A673 (cell line): ENCODE measurements at regions not wholly inside any gene's neighbourhood (a gene's known extent, or its start where the extent isn't known, plus 50 kb on each side); places are given as distances from the start of the nearest gene placed in this dataset.
"Not testable (repeated sequence)": the region's sequence is repeated elsewhere in the genome, so short reads cannot be mapped to it uniquely, and the experiment has no call there.

Source experiments
- BruUV-seq: library from RNA; stranded (reverse); fragments of 400-500 nt; replicated peaks from 2 replicates; lab custom pipeline; 2021; lab: Mats Ljungman, UMichigan
- CTCF ChIA-PET: fragments of 300-600 bp; sonication (Branson Sonifier 250); formaldehyde crosslinking; loops from one replicate; lab custom pipeline; 2022; ENCODE audit warnings: antibody characterized with exemption; lab: Charles Lee
- POLR2A ChIA-PET: fragments of 300-600 bp; sonication (Branson Sonifier 250); formaldehyde crosslinking; loops from one replicate; lab custom pipeline; 2022; ENCODE audit warnings: antibody characterized with exemption; ENCODE audit not compliant: low non-redundant PET; lab: Charles Lee
- DNase-seq: peaks from one replicate; pipeline ENCODE4 v3.0.0-alpha.2; 2015; ENCODE audit warnings: low spot score
- H3K27ac ChIP-seq: fragments of 200-600 bp; sonication (generic); 2 replicates; pipeline ENCODE4 v1.5.1; 2016; ENCODE audit warnings: mixed run types, low read depth, mild to moderate bottlenecking, mixed read lengths, antibody characterized with exemption, low read length; ENCODE audit not compliant: poor library complexity, severe bottlenecking
- H3K27me3 ChIP-seq: fragments of 200-600 bp; sonication (generic); replicated peaks from 2 replicates; pipeline ENCODE4 v1.6.1; 2017; ENCODE audit warnings: mixed run types, low read depth, mild to moderate bottlenecking, mixed read lengths, antibody characterized with exemption, low read length; ENCODE audit not compliant: insufficient read depth, poor library complexity
- H3K36me3 ChIP-seq: fragments of 200-600 bp; sonication (generic); 2 replicates; pipeline ENCODE4 v1.6.1; 2016; ENCODE audit warnings: mixed run types, mild to moderate bottlenecking, mixed read lengths, antibody characterized with exemption, low read length; ENCODE audit not compliant: insufficient read depth, poor library complexity, severe bottlenecking
- H3K4me1 ChIP-seq: fragments of 200-600 bp; sonication (generic); 2 replicates; pipeline ENCODE4 v1.6.1; 2017; ENCODE audit warnings: mixed run types, mild to moderate bottlenecking, mixed read lengths, antibody characterized with exemption, low read length; ENCODE audit not compliant: insufficient read depth, poor library complexity, severe bottlenecking
- H3K4me3 ChIP-seq: fragments of 200-600 bp; sonication (generic); 2 replicates; pipeline ENCODE4 v1.5.1; 2016; ENCODE audit warnings: low read depth, mixed run types, mild to moderate bottlenecking, mixed read lengths, low read length; ENCODE audit not compliant: poor library complexity, severe bottlenecking
- H3K9me3 ChIP-seq: fragments of 200-600 bp; sonication (generic); 2 replicates; pipeline ENCODE4 v1.6.1; 2016; ENCODE audit warnings: mixed run types, low read depth, mild to moderate bottlenecking, mixed read lengths, antibody characterized with exemption, low read length; ENCODE audit not compliant: poor library complexity, severe bottlenecking
- intact Hi-C: fragments of 100-400 bp; cut with micrococcal nuclease; formaldehyde crosslinking; loops from one replicate; pipeline ENCODE4 v1.10.0; 2022; ENCODE audit not compliant: unreplicated experiment

GRCh38 chr1:146292940-146293936, 64.4 kb upstream of the NOTCH2NLA start:
- BruUV-seq, H3K27ac ChIP-seq, intact Hi-C loops, H3K27me3 ChIP-seq, H3K36me3 ChIP-seq, CTCF ChIA-PET, H3K4me1 ChIP-seq, H3K9me3 ChIP-seq, H3K4me3 ChIP-seq, POLR2A ChIA-PET, DNase-seq: not testable (repeated sequence)

- H3K4me3 ChIP-seq, H3K4me1 ChIP-seq, POLR2A ChIA-PET, H3K9me3 ChIP-seq, H3K27me3 ChIP-seq, DNase-seq, CTCF ChIA-PET, BruUV-seq, H3K36me3 ChIP-seq, H3K27ac ChIP-seq, intact Hi-C loops: not testable (repeated sequence)
Observed at GRCh38 chr1:146292424-146292823, 63.6 kb upstream of the NOTCH2NLA start.

- DNase-seq, H3K4me3 ChIP-seq, H3K4me1 ChIP-seq, BruUV-seq, H3K27ac ChIP-seq, H3K36me3 ChIP-seq, H3K27me3 ChIP-seq, POLR2A ChIA-PET, H3K9me3 ChIP-seq, CTCF ChIA-PET, intact Hi-C loops: not testable (repeated sequence)
Observed at GRCh38 chr1:146287881-146288280, 59.1 kb upstream of the NOTCH2NLA start.

GRCh38 chr1:146284760-146285159, 55.9 kb upstream of the NOTCH2NLA start:
- intact Hi-C loops, H3K4me1 ChIP-seq, H3K4me3 ChIP-seq, CTCF ChIA-PET, H3K9me3 ChIP-seq, H3K36me3 ChIP-seq, H3K27me3 ChIP-seq, H3K27ac ChIP-seq, DNase-seq, POLR2A ChIA-PET, BruUV-seq: not testable (repeated sequence)

- intact Hi-C loops, DNase-seq, H3K27me3 ChIP-seq, BruUV-seq, H3K36me3 ChIP-seq, H3K27ac ChIP-seq, H3K4me1 ChIP-seq, H3K4me3 ChIP-seq, POLR2A ChIA-PET, CTCF ChIA-PET, H3K9me3 ChIP-seq: not testable (repeated sequence)
Observed at GRCh38 chr1:146283527-146283880, 54.7 kb upstream of the NOTCH2NLA start.

GRCh38 chr1:146282807-146283526, 54.1 kb upstream of the NOTCH2NLA start:
- H3K9me3 ChIP-seq, H3K27ac ChIP-seq, H3K4me1 ChIP-seq, H3K36me3 ChIP-seq, DNase-seq, POLR2A ChIA-PET, BruUV-seq, H3K4me3 ChIP-seq, intact Hi-C loops, CTCF ChIA-PET, H3K27me3 ChIP-seq: not testable (repeated sequence)

- CTCF ChIA-PET, POLR2A ChIA-PET: not testable (repeated sequence)
Observed at GRCh38 chr1:146281522-146281921, 52.7 kb upstream of the NOTCH2NLA start.

More at GRCh38 chr1:146281522-146281921, 52.7 kb upstream of the NOTCH2NLA start:
- H3K9me3 ChIP-seq, DNase-seq, BruUV-seq, intact Hi-C loops, H3K4me1 ChIP-seq, H3K27me3 ChIP-seq, H3K36me3 ChIP-seq, H3K4me3 ChIP-seq, H3K27ac ChIP-seq: not testable (repeated sequence)
